COLO668 (cell line): ENCODE measurements at regions not wholly inside any gene's neighbourhood (a gene's known extent, or its start where the extent isn't known, plus 50 kb on each side); places are given as distances from the start of the nearest gene placed in this dataset.
"Not testable (repeated sequence)": the region's sequence is repeated elsewhere in the genome, so short reads cannot be mapped to it uniquely, and the experiment has no call there.

Experiments
- DNase-seq: peaks from one replicate; lab custom pipeline; 2025; ENCODE audit not compliant: unreplicated experiment; lab: John Stamatoyannopoulos, UW

DNA sequence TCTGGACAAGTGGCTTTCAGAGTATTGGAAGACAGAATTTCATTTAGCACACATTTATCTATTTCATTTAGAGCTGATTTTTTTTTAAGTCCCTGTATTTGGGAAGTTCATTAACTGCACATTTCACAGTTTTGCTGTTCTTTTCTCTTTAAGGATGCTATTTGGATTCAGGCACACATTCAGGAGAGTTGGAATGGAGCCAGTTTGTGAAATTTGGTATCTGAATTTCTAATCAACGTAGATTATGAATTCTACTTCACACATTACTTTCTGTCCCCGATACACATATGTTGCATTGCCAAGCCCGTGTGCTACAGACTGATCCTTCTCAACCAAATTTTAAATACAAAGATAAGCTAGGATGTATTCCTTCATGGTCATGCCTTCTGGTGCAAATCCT is 503.9 kb downstream of the IRS1 start:
- DNase-seq: no peak

DNA sequence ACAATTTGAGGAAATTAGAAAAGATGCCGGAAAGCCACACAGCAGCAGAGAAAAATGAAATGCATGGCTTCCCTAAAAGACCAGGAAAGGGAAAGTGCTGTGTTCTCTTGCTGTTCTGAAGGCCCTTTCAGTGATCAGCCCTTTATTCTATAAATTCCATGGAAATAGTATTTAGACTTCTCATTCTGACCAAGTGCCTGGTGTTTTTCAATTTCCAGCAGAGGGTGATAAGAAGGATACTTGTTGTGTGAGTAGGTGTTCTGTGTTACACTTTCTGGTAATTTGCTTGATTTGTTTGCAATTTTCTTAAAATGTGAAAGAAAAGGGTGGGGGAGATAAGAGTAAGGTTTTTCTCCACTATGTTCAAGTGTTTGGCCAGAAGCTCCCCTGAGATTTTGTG is 504.5 kb downstream of the IRS1 start:
- no peak for DNase-seq

GRCh38 chr2:226291281-226291680 is 508.3 kb downstream of the IRS1 start:
- DNase-seq: not testable (repeated sequence)

- no peak for DNase-seq
These were observed 512.7 kb downstream of the IRS1 start for GRCh38 chr2:226286916-226287315.

DNA sequence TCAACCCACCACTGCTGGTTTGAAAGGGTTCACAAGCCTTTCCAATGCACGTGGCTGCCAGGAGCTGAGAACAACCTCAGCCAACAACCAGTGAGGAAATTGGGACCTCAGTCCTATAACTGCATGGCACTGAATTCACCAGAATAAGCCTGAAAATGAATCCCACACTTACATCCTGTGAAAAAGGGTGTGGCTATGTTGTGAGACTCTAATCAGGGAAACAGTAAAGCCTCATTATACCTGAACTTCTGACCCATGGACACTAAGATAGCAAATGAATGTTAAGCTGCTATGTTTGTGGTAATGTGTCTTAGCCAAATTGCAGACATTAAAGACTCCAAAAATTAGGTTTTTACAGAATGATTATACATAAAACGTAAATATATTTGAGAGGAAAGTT is 515.8 kb downstream of the IRS1 start:
- no peak for DNase-seq

DNA sequence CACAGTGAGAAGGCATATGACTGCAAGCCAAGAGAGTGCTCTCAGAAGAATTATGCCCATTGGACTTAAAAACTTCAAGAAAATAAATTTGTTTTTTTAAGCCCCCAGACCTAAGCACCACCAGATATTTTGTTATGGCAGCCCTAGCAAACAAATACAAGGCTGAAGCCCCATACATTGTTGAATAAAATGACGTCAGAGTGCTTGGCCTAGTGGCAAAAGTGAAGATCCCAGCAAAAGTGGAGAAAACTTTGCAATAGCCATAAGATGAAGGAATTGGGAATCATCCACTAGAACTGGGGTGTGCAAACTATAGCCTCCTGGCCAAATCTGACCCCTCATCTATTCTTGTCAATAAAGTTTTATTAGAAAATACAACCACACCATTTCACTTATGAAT is 517.5 kb downstream of the IRS1 start:
- DNase-seq: no peak

DNA sequence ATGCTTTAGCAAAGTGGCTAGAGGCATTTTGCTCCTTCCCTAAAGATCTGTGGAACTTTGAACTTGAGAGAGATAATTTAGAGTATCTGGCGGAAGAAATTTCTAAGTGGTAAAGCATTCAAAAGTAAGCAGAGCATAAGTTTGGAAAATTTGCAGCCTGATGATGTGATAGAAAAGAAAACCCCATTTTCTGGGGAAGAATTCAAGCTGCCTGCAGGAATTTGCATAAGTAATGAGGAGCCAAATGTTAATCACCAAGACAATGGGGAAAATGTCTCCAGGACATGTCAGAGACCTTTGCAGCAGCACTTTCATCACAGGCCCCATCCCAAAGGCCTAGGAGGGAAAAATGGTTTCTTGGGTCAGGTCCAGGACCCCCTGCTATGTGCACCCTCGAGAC is 519.5 kb downstream of the IRS1 start:
- not testable (repeated sequence) for DNase-seq

DNA sequence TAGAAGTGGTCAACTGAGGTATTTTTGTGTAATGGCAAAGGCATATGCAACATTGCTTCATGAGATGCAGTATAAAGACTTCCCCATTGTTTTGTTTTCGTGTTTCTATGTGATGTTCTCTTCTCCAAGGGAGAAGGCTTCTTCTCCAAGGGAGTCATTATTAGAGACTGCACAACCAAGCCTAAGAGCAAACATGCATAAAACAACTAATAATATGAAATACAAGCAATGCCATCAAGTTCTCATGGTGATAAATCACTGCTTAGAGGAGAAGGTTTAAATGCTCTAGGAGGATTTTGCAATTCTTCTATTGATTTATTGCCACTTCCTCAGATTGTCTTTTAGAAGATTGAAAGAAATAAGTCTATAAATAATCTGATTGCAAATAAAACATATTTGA is 524.4 kb downstream of the IRS1 start:
- no peak for DNase-seq

DNA sequence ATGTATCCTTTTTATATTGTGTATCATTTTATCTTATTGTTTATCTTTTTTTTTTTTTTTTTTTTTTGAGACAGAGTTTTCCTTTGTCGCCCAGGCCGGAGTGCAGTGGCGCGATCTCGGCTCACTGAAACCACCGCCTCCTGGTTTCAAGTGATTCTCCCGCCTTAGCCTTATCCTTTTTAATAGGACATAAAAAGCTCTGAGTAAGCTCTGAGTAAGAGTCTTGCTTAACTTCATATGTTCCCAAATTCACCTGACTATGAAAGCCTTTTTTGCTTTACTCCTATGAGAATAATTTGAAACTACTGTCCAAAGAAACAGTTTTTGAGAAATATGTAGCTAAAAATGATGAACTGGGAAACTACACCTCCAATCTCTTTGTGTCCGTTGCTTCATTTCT is 525.5 kb downstream of the IRS1 start:
- no peak for DNase-seq

DNA sequence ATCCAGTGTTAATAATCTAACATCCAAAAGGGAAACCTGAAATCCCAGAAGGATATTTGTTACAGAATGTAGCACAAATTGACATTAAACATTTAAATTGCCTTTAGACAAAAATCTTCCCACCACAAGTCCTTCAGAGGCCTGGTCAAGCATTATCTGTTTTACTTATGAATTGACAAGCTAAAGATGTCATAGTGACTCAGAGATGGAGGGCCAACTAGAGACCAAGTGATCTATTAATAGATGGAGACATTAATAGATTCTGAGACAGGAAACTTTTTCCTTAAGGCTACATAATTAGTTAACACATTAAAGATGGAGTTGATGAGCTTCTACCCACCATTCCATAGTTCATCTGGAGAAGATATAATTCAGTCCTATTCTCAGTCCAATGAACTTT is 526.2 kb downstream of the IRS1 start:
- no peak for DNase-seq

GRCh38 chr2:226272435-226272834 is 527.2 kb downstream of the IRS1 start:
- no peak for DNase-seq

DNA sequence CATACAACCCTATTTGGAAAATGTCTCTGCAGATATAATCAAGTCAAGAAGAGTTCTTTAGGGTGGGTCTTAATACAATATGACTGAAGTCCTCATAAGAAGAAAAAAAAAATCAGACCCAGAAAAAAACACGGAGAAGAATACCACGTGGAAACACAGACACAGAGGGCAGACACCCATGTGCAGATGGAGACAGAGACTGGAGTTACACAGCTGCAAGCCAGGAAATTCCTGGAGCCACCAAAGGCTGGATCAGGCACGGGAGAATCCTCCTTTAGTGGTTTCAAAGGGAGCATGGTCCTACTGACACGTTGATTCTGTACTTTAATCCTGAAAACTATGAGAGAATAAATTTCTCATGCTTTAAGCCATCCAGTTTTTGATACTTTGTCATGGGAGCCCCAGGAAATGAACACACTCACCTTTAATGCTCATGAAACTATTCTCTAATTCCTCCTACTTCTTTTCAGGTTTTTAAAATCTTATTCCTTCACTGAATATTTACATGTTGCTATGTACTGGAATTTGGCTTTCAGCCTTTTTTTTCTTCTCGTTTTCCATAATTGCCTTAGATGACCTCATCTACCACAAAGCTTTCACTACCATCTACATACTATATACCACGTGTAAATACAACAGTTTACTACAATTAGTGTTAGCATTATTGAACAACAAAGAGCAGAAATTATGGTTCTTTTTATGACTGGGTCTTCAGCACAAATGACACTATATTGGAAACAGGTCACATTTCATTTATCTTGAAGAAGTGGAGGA is 529.1 kb downstream of the IRS1 start:
- no peak for DNase-seq

DNA sequence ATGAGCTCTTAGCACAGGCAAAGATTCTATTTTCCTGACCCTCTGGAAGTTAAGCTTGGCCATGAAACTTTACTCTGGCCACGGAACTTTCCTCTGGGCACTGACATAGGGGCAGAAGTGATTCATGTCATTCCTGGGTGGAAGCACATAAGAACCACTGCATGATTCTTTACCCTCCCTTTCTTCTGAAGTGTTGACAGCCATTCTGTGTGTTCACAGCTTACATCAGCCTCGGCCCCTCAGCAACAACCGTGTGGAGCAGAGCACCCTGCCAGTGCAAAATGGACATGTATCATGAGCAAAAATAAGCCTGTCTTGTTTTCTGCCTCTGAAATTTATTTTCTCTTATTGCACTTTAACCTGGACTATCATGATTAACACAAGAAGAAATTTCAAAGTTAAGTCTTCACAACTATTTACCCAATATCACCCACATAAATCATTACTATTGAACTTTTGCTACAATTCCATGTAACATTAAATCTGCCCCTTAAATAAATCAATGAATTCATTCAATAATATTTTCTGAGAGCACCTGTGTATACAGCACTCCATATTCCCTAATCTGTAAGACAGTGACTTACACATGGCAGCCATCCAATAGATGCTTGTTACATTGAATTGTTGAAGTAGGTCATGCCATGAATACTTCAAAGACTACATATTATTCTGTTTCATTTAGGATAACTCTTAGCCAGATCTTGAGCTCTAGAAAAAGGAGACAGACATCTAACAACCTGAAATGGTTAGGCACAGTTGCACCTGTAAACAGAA is 531.9 kb downstream of the IRS1 start:
- no peak for DNase-seq

DNA sequence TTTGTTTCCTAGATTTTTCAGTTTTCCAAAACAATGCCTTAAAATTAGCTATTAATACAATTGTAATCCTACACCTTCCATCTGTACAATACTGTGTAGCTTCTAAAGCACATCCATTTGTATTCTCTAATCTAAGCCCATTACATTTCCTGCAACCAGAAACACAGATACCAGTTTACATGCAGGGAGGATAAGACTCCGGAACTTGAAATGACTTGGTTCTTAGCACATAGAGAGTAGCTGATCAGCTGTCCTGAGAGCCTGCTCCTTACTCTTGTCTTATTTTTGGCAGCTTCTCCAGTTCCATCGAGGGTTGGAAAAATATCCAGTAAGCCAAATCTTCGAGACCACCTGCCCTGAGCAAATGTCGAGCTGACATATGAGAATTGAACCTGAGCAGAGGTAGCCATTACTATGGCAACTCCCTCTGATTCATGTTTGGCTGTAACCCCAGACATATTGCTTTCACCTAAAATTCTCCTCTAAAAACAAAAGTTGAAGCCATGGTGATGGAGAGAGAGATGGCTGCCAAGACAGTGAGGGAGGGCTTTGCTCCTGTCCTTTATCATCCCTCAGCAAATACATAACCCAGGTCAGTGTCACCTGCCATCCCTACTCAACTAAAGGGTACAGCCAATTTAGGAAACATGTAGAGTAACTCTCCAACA is 542.8 kb downstream of the IRS1 start:
- no peak for DNase-seq

DNA sequence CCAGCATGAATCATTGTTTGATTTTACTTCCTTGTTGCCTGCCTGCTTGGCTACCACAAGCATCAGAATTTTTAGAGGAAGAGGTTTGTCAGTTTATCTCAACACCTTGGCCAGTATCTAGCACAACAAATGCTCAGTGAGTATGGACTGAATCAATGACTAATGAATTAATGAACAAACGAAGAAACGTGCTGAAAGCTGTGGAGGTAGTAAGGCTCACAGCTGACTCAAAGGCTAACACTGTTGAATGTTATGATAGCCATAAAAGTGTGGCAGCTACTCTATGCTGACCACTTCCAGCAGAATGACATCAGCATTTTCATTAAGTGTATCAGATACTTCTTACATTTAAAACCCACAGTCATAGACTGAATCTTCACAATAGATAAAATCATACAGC is 543.4 kb downstream of the IRS1 start:
- DNase-seq: no peak

- no peak for DNase-seq
These were observed 548.0 kb downstream of the IRS1 start for GRCh38 chr2:226251661-226252060.

- DNase-seq: no peak
These were observed 552.0 kb downstream of the IRS1 start for GRCh38 chr2:226247289-226248275.

- DNase-seq: no peak
These were observed 565.4 kb downstream of the IRS1 start for GRCh38 chr2:226234187-226234586.

DNA sequence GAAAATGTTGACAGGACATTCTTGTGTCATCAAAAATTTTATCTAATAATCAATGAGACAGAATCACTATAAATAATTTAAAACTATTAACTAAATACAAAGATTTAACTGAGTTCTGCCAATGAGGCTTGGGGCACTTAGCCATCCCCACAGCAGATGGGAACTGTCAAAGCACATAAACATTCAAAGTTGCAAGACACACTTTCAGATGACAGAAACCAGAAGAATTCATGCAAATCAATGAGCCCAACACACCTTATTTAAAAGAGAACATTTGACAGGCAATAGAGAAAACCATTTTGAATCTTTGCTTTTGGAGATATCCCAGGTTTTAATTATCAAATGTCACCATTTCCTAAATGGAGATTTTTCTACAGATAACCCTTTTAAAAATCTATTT is 566.2 kb downstream of the IRS1 start:
- DNase-seq: no peak

DNA sequence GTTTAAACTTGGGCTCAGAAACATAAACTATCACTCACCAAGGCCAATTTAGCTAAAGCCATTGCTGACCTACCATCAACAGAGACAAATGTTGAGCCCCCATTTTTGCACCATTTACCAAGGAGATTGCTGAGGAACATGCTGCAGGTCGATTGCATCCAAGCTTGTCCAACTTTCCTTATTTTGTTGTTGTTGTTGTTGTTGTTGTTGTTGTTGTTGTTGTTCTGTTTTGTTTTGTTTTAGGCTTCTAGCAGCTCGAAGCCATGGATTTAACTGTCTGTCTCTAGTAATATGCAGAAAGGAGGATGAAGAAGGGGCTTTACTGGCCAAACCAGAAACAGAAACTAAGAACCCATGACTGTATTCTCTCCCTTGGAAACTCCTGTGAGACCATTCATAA is 571.5 kb downstream of the IRS1 start:
- DNase-seq: no peak

DNA sequence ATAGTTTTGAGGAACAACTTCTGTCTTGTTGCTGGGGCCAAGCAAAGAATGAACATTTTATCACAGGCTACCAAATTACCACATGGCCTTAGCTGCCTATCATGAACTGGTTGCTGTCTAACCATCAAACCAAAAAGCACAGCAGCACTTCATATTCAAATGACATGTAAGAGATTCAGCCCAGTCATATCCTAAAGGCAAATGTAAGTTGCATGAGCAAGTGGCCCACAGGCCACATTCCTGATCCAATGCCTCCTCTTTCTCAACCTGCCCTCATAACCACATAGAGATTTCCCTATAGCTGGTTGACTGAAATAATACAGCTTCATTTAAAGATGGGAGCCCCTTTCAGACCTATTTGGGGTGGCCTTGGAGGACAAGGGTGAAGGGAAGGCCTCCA is 572.3 kb downstream of the IRS1 start:
- no peak for DNase-seq
